GM19328 (cell line): ENCODE measurements at regions not wholly inside any gene's neighbourhood (a gene's known extent, or its start where the extent isn't known, plus 50 kb on each side); places are given as distances from the start of the nearest gene placed in this dataset.
"Not testable (repeated sequence)": the region's sequence is repeated elsewhere in the genome, so short reads cannot be mapped to it uniquely, and the experiment has no call there.

Experiments used
- ATAC-seq: cut with Tn5 transposase; IDR thresholded peaks from one replicate; pipeline ENCODE4 v1.9.1; 2021; ENCODE audit warnings: mild to moderate bottlenecking, moderate library complexity; ENCODE audit not compliant: unreplicated experiment

- no peak for ATAC-seq
Observed at GRCh38 chr12:58301730-58302122, 360.4 kb downstream of the ATP23 start.

- no peak for ATAC-seq
Observed at GRCh38 chr12:58302487-58303011, 361.2 kb downstream of the ATP23 start.

GRCh38 chr12:58306266-58307000, 365.1 kb downstream of the ATP23 start:
- no peak for ATAC-seq

GRCh38 chr12:58309806-58310205, 368.4 kb downstream of the ATP23 start:
- ATAC-seq, result no peak

GRCh38 chr12:58310368-58310767, 369.0 kb downstream of the ATP23 start:
- ATAC-seq, result no peak

- no peak for ATAC-seq
Observed at GRCh38 chr12:58310809-58311622, 369.6 kb downstream of the ATP23 start.

- ATAC-seq, result no peak
Observed at GRCh38 chr12:58313091-58313855, 371.9 kb downstream of the ATP23 start.

- ATAC-seq, result no peak
Observed at GRCh38 chr12:58314610-58315009, 373.2 kb downstream of the ATP23 start.

GRCh38 chr12:58316926-58317325, 375.6 kb downstream of the ATP23 start:
- no peak for ATAC-seq

GRCh38 chr12:58321414-58321813, 380.0 kb downstream of the ATP23 start:
- peak; percentile 63 for ATAC-seq

GRCh38 chr12:58323676-58324075, 382.3 kb downstream of the ATP23 start:
- no peak for ATAC-seq

- ATAC-seq, result no peak
Observed at GRCh38 chr12:58325561-58325960, 384.2 kb downstream of the ATP23 start.

- no peak for ATAC-seq
Observed at GRCh38 chr12:58326534-58326933, 385.2 kb downstream of the ATP23 start.

- ATAC-seq, result not testable (repeated sequence)
Observed at GRCh38 chr12:58336581-58337242, 395.3 kb downstream of the ATP23 start.

- not testable (repeated sequence) for ATAC-seq
Observed at GRCh38 chr12:58337539-58337938, 396.2 kb downstream of the ATP23 start.

- ATAC-seq, result no peak
Observed at GRCh38 chr12:58341791-58342190, 400.4 kb downstream of the ATP23 start.

GRCh38 chr12:58342736-58343135, 401.4 kb downstream of the ATP23 start:
- ATAC-seq, result no peak

GRCh38 chr12:58346032-58346632, 404.8 kb downstream of the ATP23 start:
- ATAC-seq, result no peak

- ATAC-seq, result no peak
Observed at GRCh38 chr12:58347188-58347587, 405.8 kb downstream of the ATP23 start.

- ATAC-seq, result no peak
Observed at GRCh38 chr12:58347691-58348090, 406.3 kb downstream of the ATP23 start.
